Right atrium auricular region (tissue), 2 donors: ENCODE measurements at regions not wholly inside any gene's neighbourhood (a gene's known extent, or its start where the extent isn't known, plus 50 kb on each side); places are given as distances from the start of the nearest gene placed in this dataset.

Experiments used
- DNase-seq: peaks from one replicate; pipeline ENCODE4 v3.0.0-alpha.2; 2019; ENCODE audit warnings: low spot score
- H3K27ac ChIP-seq, 2 donors: fragments of 200-600 bp; sonication (generic); 1 replicate in 1 of 2; 2 replicates in 1 of 2; pipeline ENCODE4 v1.5.1; 2016 to 2019
- H3K27me3 ChIP-seq, 2 donors: fragments of 200-600 bp; sonication (generic); one replicate each; pipeline versions ENCODE4 v1.5.1 to v1.6.0; 2017 to 2019
- H3K36me3 ChIP-seq: fragments of 200-600 bp; sonication (generic); one replicate; pipeline ENCODE4 v1.5.1; 2016
- H3K4me1 ChIP-seq, 2 donors: fragments of 200-600 bp; sonication (generic); one replicate each; pipeline versions ENCODE4 v1.5.1 to v1.6.0; 2017 to 2019
- H3K4me3 ChIP-seq, 2 donors: fragments of 200-600 bp; sonication (generic); 1 replicate in 1 of 2; 2 replicates in 1 of 2; pipeline ENCODE4 v1.5.1; 2017 to 2019; ENCODE audit warnings: mild to moderate bottlenecking in 1 of 2, moderate library complexity in 1 of 2
- H3K9me3 ChIP-seq, 2 donors: fragments of 200-600 bp; sonication (generic); one replicate each; pipeline ENCODE4 v1.5.1; 2019
- TF ChIP-seq, protein P1 (sequence below), 2 donors: fragments of 200-600 bp; sonication (generic); IDR thresholded peaks; one replicate each; pipeline ENCODE4 v1.5.1; 2019; ENCODE audit warnings: antibody characterized with exemption in 2 of 2

DNA sequence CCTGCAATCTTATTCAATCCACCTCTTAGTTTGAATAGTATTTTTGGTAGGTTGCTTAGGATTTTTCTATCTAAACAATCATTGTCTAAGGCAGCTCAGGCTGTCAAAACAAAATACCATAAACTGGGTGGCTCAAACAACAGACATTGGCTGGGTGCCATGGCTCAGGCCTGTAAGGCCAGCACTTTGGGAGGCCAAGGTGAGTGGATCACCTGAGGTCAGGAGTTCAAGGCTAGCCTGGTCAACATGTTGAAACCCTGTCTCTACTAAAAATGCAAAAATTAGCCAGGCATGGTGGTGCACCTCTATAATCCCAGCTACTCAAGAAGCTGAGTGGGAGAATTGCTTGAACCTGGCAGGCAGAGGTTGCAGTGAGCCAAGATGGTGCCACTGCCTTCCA is 126.7 kb downstream of the CYLD start:
- Histone ChIP-seq H3K4me3 (no peak overlapping the region), H3K9me3 (peaks cover 0 to 22% of the 10 kb centered on the region in 2 donors), H3K4me1 (no peaks in the 10 kb centered on the region), H3K27ac (no peak overlapping the region), H3K36me3 (no peaks in the 10 kb centered on the region), H3K27me3 (no peaks in the 10 kb centered on the region)
- peak; percentile 13 for DNase-seq
- TF ChIP-seq, protein P1, sequence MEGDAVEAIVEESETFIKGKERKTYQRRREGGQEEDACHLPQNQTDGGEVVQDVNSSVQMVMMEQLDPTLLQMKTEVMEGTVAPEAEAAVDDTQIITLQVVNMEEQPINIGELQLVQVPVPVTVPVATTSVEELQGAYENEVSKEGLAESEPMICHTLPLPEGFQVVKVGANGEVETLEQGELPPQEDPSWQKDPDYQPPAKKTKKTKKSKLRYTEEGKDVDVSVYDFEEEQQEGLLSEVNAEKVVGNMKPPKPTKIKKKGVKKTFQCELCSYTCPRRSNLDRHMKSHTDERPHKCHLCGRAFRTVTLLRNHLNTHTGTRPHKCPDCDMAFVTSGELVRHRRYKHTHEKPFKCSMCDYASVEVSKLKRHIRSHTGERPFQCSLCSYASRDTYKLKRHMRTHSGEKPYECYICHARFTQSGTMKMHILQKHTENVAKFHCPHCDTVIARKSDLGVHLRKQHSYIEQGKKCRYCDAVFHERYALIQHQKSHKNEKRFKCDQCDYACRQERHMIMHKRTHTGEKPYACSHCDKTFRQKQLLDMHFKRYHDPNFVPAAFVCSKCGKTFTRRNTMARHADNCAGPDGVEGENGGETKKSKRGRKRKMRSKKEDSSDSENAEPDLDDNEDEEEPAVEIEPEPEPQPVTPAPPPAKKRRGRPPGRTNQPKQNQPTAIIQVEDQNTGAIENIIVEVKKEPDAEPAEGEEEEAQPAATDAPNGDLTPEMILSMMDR (IDR thresholded peaks at IDR 0.05): no peak

- Histone ChIP-seq H3K4me3 (no peak overlapping the region), H3K27me3 (no peaks in the 10 kb centered on the region), H3K9me3 (peaks cover 0 to 7% of the 10 kb centered on the region in 2 donors), H3K27ac (no peak overlapping the region), H3K36me3 (no peaks in the 10 kb centered on the region), H3K4me1 (no peaks in the 10 kb centered on the region)
- TF ChIP-seq, protein P1 (IDR thresholded peaks at IDR 0.05): no peak
- DNase-seq: no peak
Observed at GRCh38 chr16:50866806-50867205, 124.9 kb downstream of the CYLD start.

- Histone ChIP-seq H3K9me3 (peaks cover 0 to 4% of the 10 kb centered on the region in 2 donors), H3K4me3 (no peak overlapping the region), H3K36me3 (no peaks in the 10 kb centered on the region), H3K27ac (no peak overlapping the region), H3K4me1 (no peaks in the 10 kb centered on the region), H3K27me3 (no peaks in the 10 kb centered on the region)
- TF ChIP-seq, protein P1 (IDR thresholded peaks at IDR 0.05): no peak
- DNase-seq: peak; percentile 21
Observed at GRCh38 chr16:50864386-50864785, 122.5 kb downstream of the CYLD start.

DNA sequence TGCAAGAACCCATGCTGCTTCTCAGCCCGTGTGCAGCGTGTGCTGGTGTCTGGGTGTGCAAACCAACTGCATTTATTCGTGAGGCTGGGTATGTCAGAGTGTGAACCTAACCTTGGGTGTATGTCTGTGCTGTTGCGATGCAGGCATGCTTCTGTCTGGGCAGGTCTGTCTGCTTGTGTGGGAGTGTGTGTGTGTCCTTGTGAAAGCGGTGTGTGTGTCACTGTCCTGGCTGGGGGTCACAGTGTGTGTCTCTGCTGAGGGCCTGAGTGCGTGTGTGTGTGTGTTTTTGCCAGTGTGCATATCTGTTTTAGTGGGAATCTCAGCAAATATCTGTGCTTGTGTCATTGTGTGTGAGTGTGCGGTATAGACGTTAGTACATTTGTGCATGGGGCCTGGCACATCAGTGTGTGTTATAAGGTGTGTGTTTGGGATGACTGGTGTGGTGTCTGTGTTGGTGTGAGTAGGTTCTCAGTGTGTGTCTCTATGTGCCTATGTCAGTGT is 121.8 kb downstream of the CYLD start:
- TF ChIP-seq, protein P1 (IDR thresholded peaks at IDR 0.05): no peak
- no peaks in the 10 kb centered on the region for H3K27me3 ChIP-seq
- peak; percentile 26 for DNase-seq
- H3K4me1 ChIP-seq: no peaks in the 10 kb centered on the region
- H3K36me3 ChIP-seq: no peaks in the 10 kb centered on the region
- no peak overlapping the region for H3K4me3 ChIP-seq
- no peak overlapping the region for H3K27ac ChIP-seq
- H3K9me3 ChIP-seq: peaks cover 0 to 4% of the 10 kb centered on the region in 2 donors

GRCh38 chr16:50862818-50863643 is 121.1 kb downstream of the CYLD start:
- TF ChIP-seq, protein P1 (IDR thresholded peaks at IDR 0.05): no peak

More at GRCh38 chr16:50862818-50863643, 121.1 kb downstream of the CYLD start:
- H3K36me3 ChIP-seq: no peaks in the 10 kb centered on the region
- H3K9me3 ChIP-seq: peaks cover 0 to 4% of the 10 kb centered on the region in 2 donors
- no peaks in the 10 kb centered on the region for H3K4me1 ChIP-seq
- DNase-seq: peak; percentile 34
- H3K27ac ChIP-seq: no peak overlapping the region
- H3K27me3 ChIP-seq: no peaks in the 10 kb centered on the region
- H3K4me3 ChIP-seq: no peak overlapping the region
